ENCODE measurements at regions not wholly inside any gene's neighbourhood (a gene's known extent, or its start where the extent isn't known, plus 50 kb on each side); places are given as distances from the start of the nearest gene placed in this dataset.

DNA sequence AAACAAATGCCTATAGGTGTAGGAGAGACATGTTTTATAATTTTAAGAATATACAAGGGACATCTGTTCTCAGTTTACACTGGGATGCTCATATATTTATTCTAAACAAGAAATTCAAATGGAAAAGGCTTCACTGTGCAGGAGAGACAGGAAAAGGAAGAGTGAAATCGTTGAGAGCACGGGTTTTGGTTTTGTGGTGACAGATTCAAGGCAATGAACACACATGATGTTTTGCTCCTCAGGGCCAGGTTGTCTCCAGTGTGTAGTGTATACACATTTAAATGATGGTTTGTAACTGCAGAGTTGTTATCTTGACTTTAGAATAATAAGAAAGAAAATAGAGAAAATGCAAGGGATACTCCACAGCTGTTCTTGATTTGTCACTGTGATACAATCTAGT lies 73.7 kb downstream of the S1PR1 start:
- no peak for DNase-seq
- TF ChIP-seq, protein P1, sequence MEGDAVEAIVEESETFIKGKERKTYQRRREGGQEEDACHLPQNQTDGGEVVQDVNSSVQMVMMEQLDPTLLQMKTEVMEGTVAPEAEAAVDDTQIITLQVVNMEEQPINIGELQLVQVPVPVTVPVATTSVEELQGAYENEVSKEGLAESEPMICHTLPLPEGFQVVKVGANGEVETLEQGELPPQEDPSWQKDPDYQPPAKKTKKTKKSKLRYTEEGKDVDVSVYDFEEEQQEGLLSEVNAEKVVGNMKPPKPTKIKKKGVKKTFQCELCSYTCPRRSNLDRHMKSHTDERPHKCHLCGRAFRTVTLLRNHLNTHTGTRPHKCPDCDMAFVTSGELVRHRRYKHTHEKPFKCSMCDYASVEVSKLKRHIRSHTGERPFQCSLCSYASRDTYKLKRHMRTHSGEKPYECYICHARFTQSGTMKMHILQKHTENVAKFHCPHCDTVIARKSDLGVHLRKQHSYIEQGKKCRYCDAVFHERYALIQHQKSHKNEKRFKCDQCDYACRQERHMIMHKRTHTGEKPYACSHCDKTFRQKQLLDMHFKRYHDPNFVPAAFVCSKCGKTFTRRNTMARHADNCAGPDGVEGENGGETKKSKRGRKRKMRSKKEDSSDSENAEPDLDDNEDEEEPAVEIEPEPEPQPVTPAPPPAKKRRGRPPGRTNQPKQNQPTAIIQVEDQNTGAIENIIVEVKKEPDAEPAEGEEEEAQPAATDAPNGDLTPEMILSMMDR (IDR thresholded peaks at IDR 0.05; ENCODE audit: partially characterized antibody, unreplicated experiment) = no peak
- H3K9me3 Mint-ChIP-seq (ENCODE audit: unreplicated experiment) = peaks cover 6% of the 10 kb centered on the region
- H3K36me3 Mint-ChIP-seq (ENCODE audit: unreplicated experiment) = peaks cover 4% of the 10 kb centered on the region
- peaks cover 21% of the 10 kb centered on the region for H3K4me1 Mint-ChIP-seq (ENCODE audit: low read depth, unreplicated experiment)
- peaks cover 4% of the 10 kb centered on the region for H3K27me3 Mint-ChIP-seq (ENCODE audit: unreplicated experiment)
- H3K27ac Mint-ChIP-seq (ENCODE audit: unreplicated experiment) = no peak overlapping the region
- peak overlapping the region; percentile 90 for H3K4me3 Mint-ChIP-seq (ENCODE audit: unreplicated experiment)

DNA sequence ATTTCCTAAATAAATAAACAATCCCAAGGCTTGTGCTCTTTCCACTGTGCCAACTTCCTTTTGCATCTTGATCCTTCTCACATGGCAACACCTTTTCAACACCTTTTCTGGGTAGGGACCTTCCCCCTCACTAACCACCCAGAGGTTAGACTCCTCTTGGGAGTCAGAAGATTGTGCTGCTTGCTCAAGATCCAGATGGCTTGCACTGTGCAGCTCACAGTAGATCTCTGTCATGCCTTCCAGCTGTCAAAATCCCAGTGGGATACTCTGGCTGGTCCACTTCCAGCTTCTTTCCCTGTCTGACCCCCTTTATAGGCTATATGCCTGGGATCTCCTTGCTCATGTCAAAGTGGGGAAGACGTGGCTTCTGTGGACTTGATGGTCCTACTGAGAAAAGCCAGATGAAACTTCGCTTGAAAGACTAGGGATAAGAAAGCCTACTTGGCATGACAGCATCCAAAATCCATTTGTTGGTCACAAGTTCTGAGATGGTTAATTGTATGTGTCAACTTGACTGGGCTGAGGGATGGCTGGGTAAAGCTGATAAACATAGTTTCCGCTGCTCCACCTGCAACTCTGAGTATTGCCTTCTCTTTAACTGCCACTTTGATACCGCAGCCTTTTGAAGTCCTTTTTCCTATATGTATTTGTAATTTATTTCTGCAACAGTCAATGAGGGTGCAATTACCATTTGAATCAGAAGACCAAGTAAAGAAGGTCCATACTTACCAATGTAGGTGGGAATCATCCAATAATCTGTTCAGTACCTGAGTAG lies 74.5 kb downstream of the S1PR1 start:
- DNase-seq = no peak
- H3K9me3 Mint-ChIP-seq (ENCODE audit: unreplicated experiment) = peaks cover 6% of the 10 kb centered on the region
- TF ChIP-seq, protein P1 (IDR thresholded peaks at IDR 0.05; ENCODE audit: partially characterized antibody, unreplicated experiment) = no peak
- H3K27ac Mint-ChIP-seq (ENCODE audit: unreplicated experiment) = no peak overlapping the region
- H3K27me3 Mint-ChIP-seq (ENCODE audit: unreplicated experiment) = peaks cover 4% of the 10 kb centered on the region
- no peak overlapping the region for H3K4me3 Mint-ChIP-seq (ENCODE audit: unreplicated experiment)
- H3K36me3 Mint-ChIP-seq (ENCODE audit: unreplicated experiment) = peaks cover 4% of the 10 kb centered on the region
- H3K4me1 Mint-ChIP-seq (ENCODE audit: low read depth, unreplicated experiment) = peaks cover 18% of the 10 kb centered on the region

DNA sequence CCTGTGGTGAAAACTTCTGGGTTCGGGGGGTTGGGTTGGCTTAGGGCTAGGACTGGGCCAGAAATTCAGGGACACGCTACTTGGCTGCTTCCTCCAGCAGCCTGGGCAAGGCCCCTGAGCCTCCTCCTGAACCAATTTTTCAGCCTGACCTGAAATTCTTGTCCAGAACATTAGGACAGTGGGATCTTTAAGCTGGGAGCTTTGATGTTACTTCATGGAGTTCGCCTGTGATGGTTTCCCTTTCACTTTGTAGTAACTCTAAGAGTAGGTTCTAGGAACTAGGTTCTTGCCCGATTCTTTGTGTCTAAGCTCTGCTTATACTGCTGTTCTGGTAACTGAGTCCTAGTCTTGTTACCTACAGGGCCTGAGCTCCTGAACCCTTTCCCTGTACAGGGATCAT lies 75.3 kb downstream of the S1PR1 start:
- TF ChIP-seq, protein P1 (IDR thresholded peaks at IDR 0.05; ENCODE audit: partially characterized antibody, unreplicated experiment) = no peak
- Mint-ChIP-seq H3K27ac (ENCODE audit: unreplicated experiment) (no peak overlapping the region), H3K9me3 (ENCODE audit: unreplicated experiment) (peaks cover 6% of the 10 kb centered on the region), H3K27me3 (ENCODE audit: unreplicated experiment) (peaks cover 4% of the 10 kb centered on the region), H3K4me3 (ENCODE audit: unreplicated experiment) (no peak overlapping the region), H3K4me1 (ENCODE audit: low read depth, unreplicated experiment) (peaks cover 18% of the 10 kb centered on the region), H3K36me3 (ENCODE audit: unreplicated experiment) (peaks cover 4% of the 10 kb centered on the region)
- no peak for DNase-seq

DNA sequence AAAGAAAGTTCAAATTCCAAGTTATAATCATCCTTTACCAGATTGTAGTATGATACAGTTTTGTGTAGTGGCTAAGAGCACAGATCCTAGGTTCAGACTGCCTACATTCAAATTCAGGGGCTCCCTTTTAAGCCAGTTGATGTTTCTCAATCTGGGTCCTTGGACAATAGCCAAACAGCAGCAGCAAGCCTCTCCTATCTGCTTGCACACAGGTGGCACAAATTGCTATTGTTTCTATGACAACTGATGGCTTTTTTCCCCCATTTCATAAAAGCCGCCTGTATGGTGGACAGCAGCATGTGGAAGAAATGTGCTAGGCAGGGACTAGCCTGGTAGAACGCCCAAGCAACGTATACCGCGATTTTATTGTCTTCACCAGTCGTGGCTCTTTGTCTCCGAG lies 76.5 kb downstream of the S1PR1 start:
- TF ChIP-seq, protein P1 (IDR thresholded peaks at IDR 0.05; ENCODE audit: partially characterized antibody, unreplicated experiment) = no peak
- DNase-seq = no peak
- H3K27ac Mint-ChIP-seq (ENCODE audit: unreplicated experiment) = no peak overlapping the region
- peaks cover 4% of the 10 kb centered on the region for H3K36me3 Mint-ChIP-seq (ENCODE audit: unreplicated experiment)
- H3K4me3 Mint-ChIP-seq (ENCODE audit: unreplicated experiment) = no peak overlapping the region
- peaks cover 6% of the 10 kb centered on the region for H3K9me3 Mint-ChIP-seq (ENCODE audit: unreplicated experiment)
- H3K4me1 Mint-ChIP-seq (ENCODE audit: low read depth, unreplicated experiment) = peaks cover 15% of the 10 kb centered on the region
- H3K27me3 Mint-ChIP-seq (ENCODE audit: unreplicated experiment) = peaks cover 4% of the 10 kb centered on the region

DNA sequence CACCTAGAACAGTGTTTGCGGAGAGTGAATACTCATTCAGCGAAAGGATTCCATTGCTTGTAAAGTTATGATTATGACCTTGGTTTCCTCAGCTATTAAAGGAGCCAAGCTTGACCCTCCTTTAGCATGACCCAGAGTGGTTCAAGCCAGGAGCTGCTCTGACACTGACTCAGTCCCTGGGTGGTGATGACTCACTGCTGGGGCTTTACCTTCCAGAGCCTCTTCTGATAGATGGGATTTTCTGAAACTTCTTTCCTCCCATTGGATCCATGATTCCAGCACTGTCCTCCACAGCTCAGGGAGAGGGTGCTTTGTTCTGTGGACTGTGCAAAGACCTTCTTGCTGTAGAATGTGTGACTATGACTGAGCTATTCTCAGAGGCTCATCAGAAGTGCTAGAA lies 77.4 kb downstream of the S1PR1 start:
- Mint-ChIP-seq H3K27me3 (ENCODE audit: unreplicated experiment) (peaks cover 4% of the 10 kb centered on the region), H3K9me3 (ENCODE audit: unreplicated experiment) (peaks cover 6% of the 10 kb centered on the region), H3K4me3 (ENCODE audit: unreplicated experiment) (no peak overlapping the region), H3K4me1 (ENCODE audit: low read depth, unreplicated experiment) (peaks cover 15% of the 10 kb centered on the region), H3K27ac (ENCODE audit: unreplicated experiment) (no peak overlapping the region), H3K36me3 (ENCODE audit: unreplicated experiment) (peaks cover 4% of the 10 kb centered on the region)
- TF ChIP-seq, protein P1 (IDR thresholded peaks at IDR 0.05; ENCODE audit: partially characterized antibody, unreplicated experiment) = no peak
- DNase-seq = no peak

Data from glutamatergic neuron (in vitro differentiated cells).